Thyroid gland (tissue), 4 donors: ENCODE measurements at regions not wholly inside any gene's neighbourhood (a gene's known extent, or its start where the extent isn't known, plus 50 kb on each side); places are given as distances from the start of the nearest gene placed in this dataset.

Experiments used
- CTCF ChIP-seq, 6 experiments: fragments of 200-600 bp in 3 of 6; fragments of 450-650 bp in 3 of 6; sonication (generic) in 3 of 6; IDR thresholded peaks; one replicate each; pipeline ENCODE4 v1.5.1; 2016 to 2019; ENCODE audit warnings: antibody characterized with exemption in 6 of 6, mild to moderate bottlenecking in 2 of 6, inconsistent platforms in 1 of 6, moderate library complexity in 1 of 6
- POLR2A ChIP-seq, 2 donors: fragments of 450-650 bp; IDR thresholded peaks; one replicate each; pipeline ENCODE4 v1.6.1; 2017; ENCODE audit warnings: antibody characterized with exemption in 2 of 2, mild to moderate bottlenecking in 2 of 2, moderate library complexity in 1 of 2

DNA sequence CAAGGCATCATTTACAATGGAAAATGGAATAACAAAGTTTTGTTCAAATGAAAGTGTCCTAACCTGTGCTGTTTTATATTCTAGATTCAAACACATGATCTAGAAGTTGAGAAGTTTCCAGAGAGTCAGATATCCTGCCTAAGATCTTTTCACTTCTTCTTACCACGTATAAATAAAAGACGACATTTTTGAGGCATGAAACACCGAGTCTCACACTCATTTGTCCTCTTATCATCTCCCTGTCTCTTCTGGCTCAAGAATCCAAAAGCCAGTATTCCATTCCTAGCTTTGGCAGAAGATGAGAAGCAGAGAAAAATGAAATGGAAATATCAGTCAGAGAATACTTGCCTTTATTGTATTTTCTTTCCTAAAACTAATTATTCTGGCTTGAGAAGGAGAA lies 738.6 kb upstream of the NR2F2 start:
- TF ChIP-seq CTCF (IDR thresholded peaks at IDR 0.05) (no peak), POLR2A (IDR thresholded peaks at IDR 0.05) (no peak)
